ENCODE measurements at regions not wholly inside any gene's neighbourhood (a gene's known extent, or its start where the extent isn't known, plus 50 kb on each side); places are given as distances from the start of the nearest gene placed in this dataset.

GRCh38 chr6:156510242-156510641 is 266.9 kb upstream of the ARID1B start:
- intact Hi-C loops (cut with micrococcal nuclease): no loop called here
- no peaks in the 10 kb centered on the region for H3K4me1 Mint-ChIP-seq (ENCODE audit: low read depth)
- H3K4me3 Mint-ChIP-seq (ENCODE audit: low read depth): no peak overlapping the region
- H3K9me3 Mint-ChIP-seq: no peaks in the 10 kb centered on the region
- H3K27me3 Mint-ChIP-seq (ENCODE audit: low read depth): peaks cover 6% of the 10 kb centered on the region
- H3K27ac Mint-ChIP-seq: no peak overlapping the region
- DNase-seq (ENCODE audit: low spot score): no peak
- no peaks in the 10 kb centered on the region for H3K36me3 Mint-ChIP-seq (ENCODE audit: low read depth)

GRCh38 chr6:156509496-156509895 is 267.7 kb upstream of the ARID1B start:
- Mint-ChIP-seq H3K4me3 (ENCODE audit: low read depth) (no peak overlapping the region), H3K27me3 (ENCODE audit: low read depth) (peaks cover 6% of the 10 kb centered on the region), H3K4me1 (ENCODE audit: low read depth) (no peaks in the 10 kb centered on the region), H3K27ac (no peak overlapping the region), H3K9me3 (no peaks in the 10 kb centered on the region), H3K36me3 (ENCODE audit: low read depth) (no peaks in the 10 kb centered on the region)
- intact Hi-C loops (cut with micrococcal nuclease): no loop called here
- no peak for DNase-seq (ENCODE audit: low spot score)

- Mint-ChIP-seq H3K4me3 (ENCODE audit: low read depth) (no peak overlapping the region), H3K4me1 (ENCODE audit: low read depth) (no peaks in the 10 kb centered on the region), H3K27ac (no peak overlapping the region), H3K36me3 (ENCODE audit: low read depth) (no peaks in the 10 kb centered on the region), H3K27me3 (ENCODE audit: low read depth) (peaks cover 6% of the 10 kb centered on the region), H3K9me3 (no peaks in the 10 kb centered on the region)
- intact Hi-C loops (cut with micrococcal nuclease): no loop called here
- no peak for DNase-seq (ENCODE audit: low spot score)
Measured at GRCh38 chr6:156508923-156509322, 268.3 kb upstream of the ARID1B start.

- Mint-ChIP-seq H3K36me3 (ENCODE audit: low read depth) (no peaks in the 10 kb centered on the region), H3K27ac (no peak overlapping the region)
Measured at GRCh38 chr6:156508126-156508525, 269.1 kb upstream of the ARID1B start.

DNA sequence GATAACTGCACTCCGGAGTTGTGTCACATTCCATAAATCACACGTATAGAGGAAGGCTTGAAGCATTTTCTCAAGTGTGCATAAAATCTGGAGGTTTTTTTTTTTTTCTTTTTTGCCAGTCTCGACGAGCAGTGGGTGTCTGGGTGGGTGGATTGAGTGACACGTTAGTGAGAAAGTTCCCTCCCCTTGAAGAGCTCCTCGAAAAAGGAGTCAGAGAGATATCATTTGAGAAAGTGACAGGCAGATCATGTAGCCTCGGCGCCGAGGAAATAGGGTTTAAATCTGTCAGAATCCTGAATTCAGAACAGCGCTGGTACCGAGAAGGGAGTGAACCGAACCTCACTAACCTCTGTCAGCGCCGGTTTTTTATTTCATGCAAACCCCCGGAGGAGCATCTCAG is 269.5 kb upstream of the ARID1B start:
- Mint-ChIP-seq H3K27ac (no peak overlapping the region), H3K4me1 (ENCODE audit: low read depth) (no peaks in the 10 kb centered on the region), H3K4me3 (ENCODE audit: low read depth) (no peak overlapping the region), H3K27me3 (ENCODE audit: low read depth) (peaks cover 6% of the 10 kb centered on the region), H3K9me3 (no peaks in the 10 kb centered on the region), H3K36me3 (ENCODE audit: low read depth) (no peaks in the 10 kb centered on the region)
- intact Hi-C loops (cut with micrococcal nuclease): no loop called here
- no peak for DNase-seq (ENCODE audit: low spot score)

More at GRCh38 chr6:156508126-156508525, 269.1 kb upstream of the ARID1B start:
- Mint-ChIP-seq H3K9me3 (no peaks in the 10 kb centered on the region), H3K27me3 (ENCODE audit: low read depth) (peaks cover 6% of the 10 kb centered on the region), H3K4me3 (ENCODE audit: low read depth) (no peak overlapping the region), H3K4me1 (ENCODE audit: low read depth) (no peaks in the 10 kb centered on the region)
- DNase-seq (ENCODE audit: low spot score): no peak
- intact Hi-C loops (cut with micrococcal nuclease): no loop called here

- Mint-ChIP-seq H3K9me3 (no peaks in the 10 kb centered on the region), H3K36me3 (ENCODE audit: low read depth) (no peaks in the 10 kb centered on the region), H3K4me1 (ENCODE audit: low read depth) (no peaks in the 10 kb centered on the region), H3K27ac (no peak overlapping the region), H3K27me3 (ENCODE audit: low read depth) (peaks cover 4% of the 10 kb centered on the region), H3K4me3 (ENCODE audit: low read depth) (no peak overlapping the region)
- intact Hi-C loops (cut with micrococcal nuclease): no loop called here
- DNase-seq (ENCODE audit: low spot score): no peak
Measured at GRCh38 chr6:156507106-156507505, 270.1 kb upstream of the ARID1B start.

DNA sequence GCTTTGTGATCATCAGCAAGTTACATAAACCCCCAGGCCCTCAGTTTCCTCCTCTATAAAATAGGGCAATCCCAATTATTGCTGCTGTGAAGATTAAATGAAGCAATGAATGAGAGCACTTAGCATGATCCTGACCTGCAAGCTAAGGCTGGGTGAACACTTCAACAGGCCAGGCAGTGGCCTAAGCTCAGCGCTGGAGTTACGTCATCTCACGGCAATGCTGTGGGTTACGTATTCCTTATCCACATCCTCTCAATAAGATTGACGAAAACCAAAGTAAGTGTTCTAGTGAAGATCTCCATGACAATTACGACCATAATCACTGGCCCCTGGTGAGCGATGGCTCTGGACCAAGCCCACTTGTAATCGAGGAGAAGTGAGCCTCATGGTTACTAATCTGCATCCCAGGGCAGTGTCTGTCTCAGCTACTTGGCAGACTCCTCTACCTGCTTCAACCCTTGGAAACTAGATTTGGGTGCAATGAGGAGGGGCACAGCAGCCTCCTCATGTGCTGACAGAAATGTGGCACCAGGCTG is 274.1 kb upstream of the ARID1B start:
- no peak overlapping the region for H3K4me3 Mint-ChIP-seq (ENCODE audit: low read depth)
- no peaks in the 10 kb centered on the region for H3K4me1 Mint-ChIP-seq (ENCODE audit: low read depth)
- no peaks in the 10 kb centered on the region for H3K36me3 Mint-ChIP-seq (ENCODE audit: low read depth)
- no peak for DNase-seq (ENCODE audit: low spot score)
- H3K9me3 Mint-ChIP-seq: no peaks in the 10 kb centered on the region
- no peaks in the 10 kb centered on the region for H3K27me3 Mint-ChIP-seq (ENCODE audit: low read depth)
- no peak overlapping the region for H3K27ac Mint-ChIP-seq
- intact Hi-C loops (cut with micrococcal nuclease): no loop called here

- H3K27ac Mint-ChIP-seq: no peak overlapping the region
- DNase-seq (ENCODE audit: low spot score): no peak
- no peak overlapping the region for H3K4me3 Mint-ChIP-seq (ENCODE audit: low read depth)
- H3K4me1 Mint-ChIP-seq (ENCODE audit: low read depth): no peaks in the 10 kb centered on the region
- H3K36me3 Mint-ChIP-seq (ENCODE audit: low read depth): no peaks in the 10 kb centered on the region
- intact Hi-C loops (cut with micrococcal nuclease): no loop called here
- no peaks in the 10 kb centered on the region for H3K9me3 Mint-ChIP-seq
- no peaks in the 10 kb centered on the region for H3K27me3 Mint-ChIP-seq (ENCODE audit: low read depth)
Measured at GRCh38 chr6:156497618-156498017, 279.6 kb upstream of the ARID1B start.

- Mint-ChIP-seq H3K4me3 (ENCODE audit: low read depth) (no peak overlapping the region), H3K4me1 (ENCODE audit: low read depth) (no peaks in the 10 kb centered on the region), H3K27me3 (ENCODE audit: low read depth) (no peaks in the 10 kb centered on the region), H3K9me3 (no peaks in the 10 kb centered on the region), H3K27ac (no peak overlapping the region), H3K36me3 (ENCODE audit: low read depth) (no peaks in the 10 kb centered on the region)
- intact Hi-C loops (cut with micrococcal nuclease): no loop called here
- no peak for DNase-seq (ENCODE audit: low spot score)
Measured at GRCh38 chr6:156487877-156488276, 289.3 kb upstream of the ARID1B start.

DNA sequence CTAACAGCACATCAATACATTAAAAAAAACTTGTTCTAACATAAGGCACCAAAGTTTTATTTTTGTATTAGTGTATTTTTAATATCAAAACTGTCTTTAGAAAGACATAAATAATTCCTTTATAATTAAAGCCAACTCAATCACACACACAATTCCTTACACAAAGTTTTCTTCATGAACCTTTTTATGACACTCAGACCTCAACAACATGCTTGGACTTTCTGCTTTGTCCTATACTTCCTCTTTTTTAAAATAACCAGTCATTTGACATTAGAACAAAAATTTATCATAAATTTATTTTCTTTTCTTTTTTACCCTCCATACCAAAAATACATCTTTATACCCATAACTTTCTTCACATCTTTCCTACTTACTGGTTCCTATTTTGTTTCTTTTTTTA is 292.0 kb upstream of the ARID1B start:
- Mint-ChIP-seq H3K4me1 (ENCODE audit: low read depth) (no peaks in the 10 kb centered on the region), H3K27me3 (ENCODE audit: low read depth) (no peaks in the 10 kb centered on the region), H3K36me3 (ENCODE audit: low read depth) (no peaks in the 10 kb centered on the region), H3K9me3 (no peaks in the 10 kb centered on the region), H3K4me3 (ENCODE audit: low read depth) (no peak overlapping the region), H3K27ac (no peak overlapping the region)
- intact Hi-C loops (cut with micrococcal nuclease): no loop called here
- no peak for DNase-seq (ENCODE audit: low spot score)

DNA sequence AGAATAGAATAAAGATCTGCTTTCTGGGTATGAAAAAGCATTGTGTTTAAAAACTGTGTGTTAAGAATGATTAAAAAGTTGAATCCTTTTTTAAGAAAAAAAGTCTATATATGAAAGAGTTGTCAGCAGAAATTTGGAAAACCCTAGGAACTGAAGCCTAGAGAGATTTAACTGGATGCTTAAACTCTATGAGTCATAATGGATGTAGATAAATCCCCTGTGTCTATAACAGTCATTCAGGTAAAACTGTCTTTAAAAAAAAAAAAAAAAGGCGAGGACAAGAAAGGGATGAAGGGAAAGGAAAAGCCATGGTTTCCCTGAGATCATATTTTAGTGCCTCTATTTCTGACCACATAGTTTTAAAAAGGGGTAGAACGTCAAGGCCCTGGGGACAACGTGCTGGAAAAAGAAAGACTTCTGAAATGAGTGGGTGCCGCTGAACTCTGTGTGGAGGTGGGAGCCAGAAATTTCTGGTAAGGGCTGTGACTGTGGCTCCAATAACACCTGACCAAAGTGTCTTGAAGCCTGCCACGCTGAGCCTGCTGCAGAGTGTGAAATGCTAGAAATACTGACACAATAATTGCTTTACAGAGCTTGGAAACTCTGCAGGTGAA is 302.6 kb upstream of the ARID1B start:
- Mint-ChIP-seq H3K27ac (no peak overlapping the region), H3K4me1 (ENCODE audit: low read depth) (peaks cover 4% of the 10 kb centered on the region), H3K36me3 (ENCODE audit: low read depth) (no peaks in the 10 kb centered on the region), H3K27me3 (ENCODE audit: low read depth) (peaks cover 1% of the 10 kb centered on the region), H3K9me3 (no peaks in the 10 kb centered on the region), H3K4me3 (ENCODE audit: low read depth) (no peak overlapping the region)
- no peak for DNase-seq (ENCODE audit: low spot score)
- intact Hi-C loops (cut with micrococcal nuclease): no loop called here

GRCh38 chr6:156471000-156471399 is 306.2 kb upstream of the ARID1B start:
- Mint-ChIP-seq H3K4me3 (ENCODE audit: low read depth) (no peak overlapping the region), H3K4me1 (ENCODE audit: low read depth) (peaks cover 4% of the 10 kb centered on the region), H3K27ac (no peak overlapping the region), H3K9me3 (no peaks in the 10 kb centered on the region), H3K27me3 (ENCODE audit: low read depth) (no peaks in the 10 kb centered on the region), H3K36me3 (ENCODE audit: low read depth) (no peaks in the 10 kb centered on the region)
- no peak for DNase-seq (ENCODE audit: low spot score)
- intact Hi-C loops (cut with micrococcal nuclease): no loop called here

GRCh38 chr6:156464100-156464878 is 312.9 kb upstream of the ARID1B start:
- H3K27ac Mint-ChIP-seq: no peak overlapping the region
- H3K27me3 Mint-ChIP-seq (ENCODE audit: low read depth): peaks cover 2% of the 10 kb centered on the region
- no peak overlapping the region for H3K4me3 Mint-ChIP-seq (ENCODE audit: low read depth)
- H3K9me3 Mint-ChIP-seq: no peaks in the 10 kb centered on the region
- H3K4me1 Mint-ChIP-seq (ENCODE audit: low read depth): peaks cover 4% of the 10 kb centered on the region
- no peak for DNase-seq (ENCODE audit: low spot score)
- intact Hi-C loops (cut with micrococcal nuclease): no loop called here
- H3K36me3 Mint-ChIP-seq (ENCODE audit: low read depth): no peaks in the 10 kb centered on the region

All from activated T-helper 2 cell treated with anti-CD3 and anti-CD28 coated beads, Interferon-gamma antibody, Interleukin-2, Interleukin-4, amounts not matched to agents 10 μg/mL and 5 μg/mL and 100 μg/mL, durations not matched to agents 14 hours and 24 hours and 36 hours (primary cell).